Activated CD4-positive, alpha-beta T cell treated with anti-CD3 and anti-CD28 coated beads, Interleukin-2, amount 50 U/mL, for 1 hour (primary cell): ENCODE measurements at regions not wholly inside any gene's neighbourhood (a gene's known extent, or its start where the extent isn't known, plus 50 kb on each side); places are given as distances from the start of the nearest gene placed in this dataset.
"Not testable (repeated sequence)": the region's sequence is repeated elsewhere in the genome, so short reads cannot be mapped to it uniquely, and the experiment has no call there.

Experiments used
- DNase-seq: peaks from one replicate; pipeline ENCODE4 v3.0.0-alpha.2; 2020

GRCh38 chr6:18527836-18528743 is 140.9 kb downstream of the RNF144B start:
- no peak for DNase-seq

- DNase-seq: no peak
Observed at GRCh38 chr6:18530201-18530600, 143.1 kb downstream of the RNF144B start.

GRCh38 chr6:18532139-18532538 is 145.0 kb downstream of the RNF144B start:
- DNase-seq: no peak

- no peak for DNase-seq
Observed at GRCh38 chr6:18533793-18534192, 146.6 kb downstream of the RNF144B start.

GRCh38 chr6:18536591-18537055 is 149.5 kb downstream of the RNF144B start:
- DNase-seq: no peak

- no peak for DNase-seq
Observed at GRCh38 chr6:18538315-18538714, 151.2 kb downstream of the RNF144B start.

- no peak for DNase-seq
Observed at GRCh38 chr6:18543051-18543450, 155.9 kb downstream of the RNF144B start.

- DNase-seq: not testable (repeated sequence)
Observed at GRCh38 chr6:18545142-18545541, 158.0 kb downstream of the RNF144B start.

- no peak for DNase-seq
Observed at GRCh38 chr6:18545726-18546125, 158.6 kb downstream of the RNF144B start.

- no peak for DNase-seq
Observed at GRCh38 chr6:18550119-18550518, 163.0 kb downstream of the RNF144B start.

- DNase-seq: no peak
Observed at GRCh38 chr6:18551228-18551627, 164.1 kb downstream of the RNF144B start.

GRCh38 chr6:18555750-18556149 is 168.6 kb downstream of the RNF144B start:
- no peak for DNase-seq

GRCh38 chr6:18561037-18561750 is 174.0 kb downstream of the RNF144B start:
- no peak for DNase-seq

GRCh38 chr6:18562726-18563125 is 175.6 kb downstream of the RNF144B start:
- DNase-seq: no peak

- DNase-seq: no peak
Observed at GRCh38 chr6:18564775-18565174, 177.6 kb downstream of the RNF144B start.

GRCh38 chr6:18565231-18565630 is 178.1 kb downstream of the RNF144B start:
- no peak for DNase-seq

- no peak for DNase-seq
Observed at GRCh38 chr6:18567380-18567779, 180.2 kb downstream of the RNF144B start.

GRCh38 chr6:18577491-18577890 is 190.3 kb downstream of the RNF144B start:
- DNase-seq: no peak

- no peak for DNase-seq
Observed at GRCh38 chr6:18579166-18579565, 192.0 kb downstream of the RNF144B start.

GRCh38 chr6:18579869-18580268 is 192.7 kb downstream of the RNF144B start:
- no peak for DNase-seq

- no peak for DNase-seq
Observed at GRCh38 chr6:18584372-18584771, 197.2 kb downstream of the RNF144B start.

- no peak for DNase-seq
Observed at GRCh38 chr6:18585032-18585573, 198.0 kb downstream of the RNF144B start.

- DNase-seq: no peak
Observed at GRCh38 chr6:18586133-18586532, 199.0 kb downstream of the RNF144B start.
